A673 (cell line): ENCODE measurements at regions not wholly inside any gene's neighbourhood (a gene's known extent, or its start where the extent isn't known, plus 50 kb on each side); places are given as distances from the start of the nearest gene placed in this dataset.

Experiments
- BruUV-seq: library from RNA; stranded (reverse); fragments of 400-500 nt; replicated peaks from 2 replicates; lab custom pipeline; 2021; lab: Mats Ljungman, UMichigan
- CTCF ChIA-PET: fragments of 300-600 bp; sonication (Branson Sonifier 250); formaldehyde crosslinking; loops from one replicate; lab custom pipeline; 2022; ENCODE audit warnings: antibody characterized with exemption; lab: Charles Lee
- POLR2A ChIA-PET: fragments of 300-600 bp; sonication (Branson Sonifier 250); formaldehyde crosslinking; loops from one replicate; lab custom pipeline; 2022; ENCODE audit warnings: antibody characterized with exemption; ENCODE audit not compliant: low non-redundant PET; lab: Charles Lee
- DNase-seq: peaks from one replicate; pipeline ENCODE4 v3.0.0-alpha.2; 2015; ENCODE audit warnings: low spot score
- H3K27ac ChIP-seq: fragments of 200-600 bp; sonication (generic); 2 replicates; pipeline ENCODE4 v1.5.1; 2016; ENCODE audit warnings: mixed run types, low read depth, mild to moderate bottlenecking, mixed read lengths, antibody characterized with exemption, low read length; ENCODE audit not compliant: poor library complexity, severe bottlenecking
- H3K27me3 ChIP-seq: fragments of 200-600 bp; sonication (generic); replicated peaks from 2 replicates; pipeline ENCODE4 v1.6.1; 2017; ENCODE audit warnings: mixed run types, low read depth, mild to moderate bottlenecking, mixed read lengths, antibody characterized with exemption, low read length; ENCODE audit not compliant: insufficient read depth, poor library complexity
- H3K36me3 ChIP-seq: fragments of 200-600 bp; sonication (generic); 2 replicates; pipeline ENCODE4 v1.6.1; 2016; ENCODE audit warnings: mixed run types, mild to moderate bottlenecking, mixed read lengths, antibody characterized with exemption, low read length; ENCODE audit not compliant: insufficient read depth, poor library complexity, severe bottlenecking
- H3K4me1 ChIP-seq: fragments of 200-600 bp; sonication (generic); 2 replicates; pipeline ENCODE4 v1.6.1; 2017; ENCODE audit warnings: mixed run types, mild to moderate bottlenecking, mixed read lengths, antibody characterized with exemption, low read length; ENCODE audit not compliant: insufficient read depth, poor library complexity, severe bottlenecking
- H3K4me3 ChIP-seq: fragments of 200-600 bp; sonication (generic); 2 replicates; pipeline ENCODE4 v1.5.1; 2016; ENCODE audit warnings: low read depth, mixed run types, mild to moderate bottlenecking, mixed read lengths, low read length; ENCODE audit not compliant: poor library complexity, severe bottlenecking
- H3K9me3 ChIP-seq: fragments of 200-600 bp; sonication (generic); 2 replicates; pipeline ENCODE4 v1.6.1; 2016; ENCODE audit warnings: mixed run types, low read depth, mild to moderate bottlenecking, mixed read lengths, antibody characterized with exemption, low read length; ENCODE audit not compliant: poor library complexity, severe bottlenecking
- EZH2 ChIP-seq: fragments of 200-600 bp; sonication (generic); IDR thresholded peaks from 2 replicates; pipeline ENCODE4 v1.6.1; 2017; ENCODE audit warnings: borderline replicate concordance, low read depth, mild to moderate bottlenecking, mixed read lengths, antibody characterized with exemption, low read length; ENCODE audit not compliant: poor library complexity, severe bottlenecking
- intact Hi-C: fragments of 100-400 bp; cut with micrococcal nuclease; formaldehyde crosslinking; loops from one replicate; pipeline ENCODE4 v1.10.0; 2022; ENCODE audit not compliant: unreplicated experiment
- TF ChIP-seq, protein P1 (sequence below): fragments of 300-800, 200-600 bp; sonication (generic); conservative IDR thresholded peaks from 2 replicates; pipeline ENCODE4 v1.5.1; 2017; ENCODE audit warnings: low read depth, mild to moderate bottlenecking, antibody characterized with exemption, low read length, moderate library complexity, mixed read lengths

- Histone ChIP-seq H3K27ac (peak overlapping the region; percentile 62), H3K27me3 (no peaks in the 10 kb centered on the region), H3K4me3 (no peak overlapping the region), H3K4me1 (peaks cover 59% of the 10 kb centered on the region), H3K36me3 (no peaks in the 10 kb centered on the region), H3K9me3 (no peaks in the 10 kb centered on the region)
- no TSS peak for BruUV-seq
- intact Hi-C loops: no loop called here
- CTCF ChIA-PET: no interaction called here
- no peak for TF ChIP-seq EZH2
- TF ChIP-seq, protein P1, sequence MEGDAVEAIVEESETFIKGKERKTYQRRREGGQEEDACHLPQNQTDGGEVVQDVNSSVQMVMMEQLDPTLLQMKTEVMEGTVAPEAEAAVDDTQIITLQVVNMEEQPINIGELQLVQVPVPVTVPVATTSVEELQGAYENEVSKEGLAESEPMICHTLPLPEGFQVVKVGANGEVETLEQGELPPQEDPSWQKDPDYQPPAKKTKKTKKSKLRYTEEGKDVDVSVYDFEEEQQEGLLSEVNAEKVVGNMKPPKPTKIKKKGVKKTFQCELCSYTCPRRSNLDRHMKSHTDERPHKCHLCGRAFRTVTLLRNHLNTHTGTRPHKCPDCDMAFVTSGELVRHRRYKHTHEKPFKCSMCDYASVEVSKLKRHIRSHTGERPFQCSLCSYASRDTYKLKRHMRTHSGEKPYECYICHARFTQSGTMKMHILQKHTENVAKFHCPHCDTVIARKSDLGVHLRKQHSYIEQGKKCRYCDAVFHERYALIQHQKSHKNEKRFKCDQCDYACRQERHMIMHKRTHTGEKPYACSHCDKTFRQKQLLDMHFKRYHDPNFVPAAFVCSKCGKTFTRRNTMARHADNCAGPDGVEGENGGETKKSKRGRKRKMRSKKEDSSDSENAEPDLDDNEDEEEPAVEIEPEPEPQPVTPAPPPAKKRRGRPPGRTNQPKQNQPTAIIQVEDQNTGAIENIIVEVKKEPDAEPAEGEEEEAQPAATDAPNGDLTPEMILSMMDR: no peak
- peak; percentile 44 for DNase-seq
- POLR2A ChIA-PET: no interaction called here
Observed at GRCh38 chr5:67414712-67415111, 218.1 kb upstream of the CD180 start.

GRCh38 chr5:67413721-67414120 is 217.1 kb upstream of the CD180 start:
- no peak overlapping the region for H3K4me3 ChIP-seq
- no TSS peak for BruUV-seq
- intact Hi-C loops: no loop called here
- H3K9me3 ChIP-seq: no peaks in the 10 kb centered on the region
- POLR2A ChIA-PET: interaction anchor here (0.7 kb wide), 1 partner anchor 13 kb away, joined by 5 read pairs; no protein-coding TSS in a partner anchor
- H3K27me3 ChIP-seq: no peaks in the 10 kb centered on the region
- CTCF ChIA-PET: no interaction called here
- TF ChIP-seq EZH2: no peak
- TF ChIP-seq, protein P1: no peak
- H3K27ac ChIP-seq: peak overlapping the region; percentile 62
- H3K36me3 ChIP-seq: no peaks in the 10 kb centered on the region
- H3K4me1 ChIP-seq: peaks cover 49% of the 10 kb centered on the region
- peak; percentile 57 for DNase-seq

- H3K27ac ChIP-seq: no peak overlapping the region
- no peaks in the 10 kb centered on the region for H3K36me3 ChIP-seq
- no peaks in the 10 kb centered on the region for H3K27me3 ChIP-seq
- H3K9me3 ChIP-seq: no peaks in the 10 kb centered on the region
- ChIA-PET CTCF (no interaction called here), POLR2A (no interaction called here)
- DNase-seq: no peak
- TF ChIP-seq, protein P1: no peak
- TF ChIP-seq EZH2: no peak
- no peak overlapping the region for H3K4me3 ChIP-seq
- BruUV-seq: no TSS peak
- intact Hi-C loops: no loop called here
- peaks cover 37% of the 10 kb centered on the region for H3K4me1 ChIP-seq
Observed at GRCh38 chr5:67409126-67409777, 212.7 kb upstream of the CD180 start.
